GM21576 (cell line): ENCODE measurements at regions not wholly inside any gene's neighbourhood (a gene's known extent, or its start where the extent isn't known, plus 50 kb on each side); places are given as distances from the start of the nearest gene placed in this dataset.

Experiments
- ATAC-seq: cut with Tn5 transposase; IDR thresholded peaks from one replicate; pipeline ENCODE4 v1.9.1; 2021; ENCODE audit warnings: mild to moderate bottlenecking, moderate library complexity; ENCODE audit not compliant: unreplicated experiment

GRCh38 chr4:153034681-153035080, 98.6 kb downstream of the FHDC1 start:
- ATAC-seq = no peak

GRCh38 chr4:153036931-153037482, 100.9 kb downstream of the FHDC1 start:
- ATAC-seq = no peak

- no peak for ATAC-seq
These were observed 102.6 kb downstream of the FHDC1 start for GRCh38 chr4:153038623-153039311.

GRCh38 chr4:153039542-153040185, 103.5 kb downstream of the FHDC1 start:
- ATAC-seq = no peak

GRCh38 chr4:153040677-153041076, 104.6 kb downstream of the FHDC1 start:
- no peak for ATAC-seq

- no peak for ATAC-seq
These were observed 107.9 kb downstream of the FHDC1 start for GRCh38 chr4:153044036-153044435.

GRCh38 chr4:153045111-153045982, 109.2 kb downstream of the FHDC1 start:
- peak; percentile 44 for ATAC-seq

GRCh38 chr4:153058671-153059060, 122.5 kb downstream of the FHDC1 start:
- no peak for ATAC-seq

- no peak for ATAC-seq
These were observed 124.1 kb downstream of the FHDC1 start for GRCh38 chr4:153060196-153060595.

- no peak for ATAC-seq
These were observed 125.8 kb downstream of the FHDC1 start for GRCh38 chr4:153061971-153062370.

GRCh38 chr4:153062652-153063168, 126.6 kb downstream of the FHDC1 start:
- ATAC-seq = no peak

GRCh38 chr4:153063490-153063889, 127.4 kb downstream of the FHDC1 start:
- no peak for ATAC-seq

- ATAC-seq = no peak
These were observed 128.4 kb downstream of the FHDC1 start for GRCh38 chr4:153064571-153064970.

GRCh38 chr4:153065276-153065675, 129.2 kb downstream of the FHDC1 start:
- no peak for ATAC-seq

- ATAC-seq = no peak
These were observed 131.3 kb downstream of the FHDC1 start for GRCh38 chr4:153067376-153067775.

GRCh38 chr4:153068751-153069150, 132.6 kb downstream of the FHDC1 start:
- no peak for ATAC-seq

- no peak for ATAC-seq
These were observed 132.2 kb upstream of the TRIM2 start for GRCh38 chr4:153071958-153072598.

GRCh38 chr4:153072661-153073060, 131.6 kb upstream of the TRIM2 start:
- no peak for ATAC-seq

GRCh38 chr4:153074486-153074885, 129.8 kb upstream of the TRIM2 start:
- ATAC-seq = no peak

- ATAC-seq = no peak
These were observed 129.2 kb upstream of the TRIM2 start for GRCh38 chr4:153074936-153075630.
